ENCODE measurements at regions not wholly inside any gene's neighbourhood (a gene's known extent, or its start where the extent isn't known, plus 50 kb on each side); places are given as distances from the start of the nearest gene placed in this dataset.
A peak's percentile ranks its signal among the peaks of the same experiment; 100 is the strongest.

GRCh38 chr9:89684912-89685636, 80.3 kb downstream of the GADD45G start:
- Histone ChIP-seq H3K4me3 (no peak overlapping the region), H3K9ac (ENCODE audit: low read depth in 2 of 2, low read length in 2 of 2) (no peak overlapping the region), H3K4me1 (no peaks in the 10 kb centered on the region), H3K36me3 (no peaks in the 10 kb centered on the region), H3K27ac (no peak overlapping the region), H3K27me3 (no peaks in the 10 kb centered on the region), H3K9me3 (no peaks in the 10 kb centered on the region)
- no peak for TF ChIP-seq CTCF (IDR thresholded peaks at IDR 0.05)
- no peak for DNase-seq
- intact Hi-C loops (cut with DNase I), result no loop called here

- Histone ChIP-seq H3K9ac (ENCODE audit: low read depth in 2 of 2, low read length in 2 of 2) (no peak overlapping the region), H3K36me3 (no peaks in the 10 kb centered on the region), H3K9me3 (no peaks in the 10 kb centered on the region), H3K27me3 (no peaks in the 10 kb centered on the region), H3K27ac (no peak overlapping the region), H3K4me1 (no peaks in the 10 kb centered on the region), H3K4me3 (no peak overlapping the region)
- no peak for DNase-seq
- intact Hi-C loops (cut with DNase I), result no loop called here
- TF ChIP-seq CTCF (IDR thresholded peaks at IDR 0.05), result no peak
Measured at GRCh38 chr9:89685698-89686097, 80.9 kb downstream of the GADD45G start.

GRCh38 chr9:89686126-89686525, 81.3 kb downstream of the GADD45G start:
- intact Hi-C loops (cut with DNase I), result no loop called here
- no peak for TF ChIP-seq CTCF (IDR thresholded peaks at IDR 0.05)
- Histone ChIP-seq H3K27me3 (no peaks in the 10 kb centered on the region), H3K27ac (no peak overlapping the region), H3K9ac (ENCODE audit: low read depth in 2 of 2, low read length in 2 of 2) (no peak overlapping the region), H3K9me3 (no peaks in the 10 kb centered on the region), H3K4me1 (no peaks in the 10 kb centered on the region), H3K4me3 (no peak overlapping the region), H3K36me3 (no peaks in the 10 kb centered on the region)
- DNase-seq, result peak; percentile 46

- no peak for DNase-seq
- H3K9ac ChIP-seq (ENCODE audit: low read depth in 2 of 2, low read length in 2 of 2), result no peak overlapping the region
- H3K9me3 ChIP-seq, result no peaks in the 10 kb centered on the region
- H3K27me3 ChIP-seq, result no peaks in the 10 kb centered on the region
- H3K36me3 ChIP-seq, result no peaks in the 10 kb centered on the region
- intact Hi-C loops (cut with DNase I), result no loop called here
- no peak overlapping the region for H3K27ac ChIP-seq
- TF ChIP-seq CTCF (IDR thresholded peaks at IDR 0.05), result no peak
- no peak overlapping the region for H3K4me3 ChIP-seq
- no peaks in the 10 kb centered on the region for H3K4me1 ChIP-seq
Measured at GRCh38 chr9:89686621-89687020, 81.8 kb downstream of the GADD45G start.

GRCh38 chr9:89687188-89687587, 82.4 kb downstream of the GADD45G start:
- Histone ChIP-seq H3K9me3 (no peaks in the 10 kb centered on the region), H3K9ac (ENCODE audit: low read depth in 2 of 2, low read length in 2 of 2) (no peak overlapping the region), H3K36me3 (no peaks in the 10 kb centered on the region), H3K4me1 (no peaks in the 10 kb centered on the region), H3K27ac (no peak overlapping the region), H3K27me3 (no peaks in the 10 kb centered on the region), H3K4me3 (no peak overlapping the region)
- no peak for DNase-seq
- TF ChIP-seq CTCF (IDR thresholded peaks at IDR 0.05), result no peak
- intact Hi-C loops (cut with DNase I), result no loop called here

Data from colonic mucosa (tissue), 4 donors.